GM12878 (cell line): ENCODE measurements at regions not wholly inside any gene's neighbourhood (a gene's known extent, or its start where the extent isn't known, plus 50 kb on each side); places are given as distances from the start of the nearest gene placed in this dataset.

ENCODE experiments used
- ATAC-seq: fragments of 200-7000 bp; cut with Tn5 transposase; 3 replicates; pipeline ENCODE4 v1.9.1; 2020; ENCODE audit warnings: mild to moderate bottlenecking, moderate library complexity
- BruUV-seq: library from RNA; stranded (reverse); fragments of 400-500 nt; replicated peaks from 2 replicates; lab custom pipeline; 2021; lab: Mats Ljungman, UMichigan
- CTCF ChIA-PET: fragments of 300-600 bp; sonication (Branson Sonifier 250); formaldehyde crosslinking; extraction: SDS; loops from one replicate; lab custom pipeline; 2021; ENCODE audit warnings: inconsistent platforms; lab: Yijun Ruan, JAX
- POLR2A ChIA-PET: fragments of 350-600 bp; formaldehyde crosslinking; extraction: SDS; loops from one replicate; lab custom pipeline; 2021; ENCODE audit warnings: inconsistent platforms; lab: Charles Lee
- RAD21 ChIA-PET: fragments of 300-600 bp; sonication (Branson Sonifier 250); formaldehyde crosslinking; loops from one replicate; lab custom pipeline; 2023; ENCODE audit warnings: antibody characterized with exemption; ENCODE audit not compliant: unreplicated experiment; lab: Charles Lee
- SMC1A ChIA-PET: fragments of 300-600 bp; sonication (Branson Sonifier 250); formaldehyde crosslinking; loops from one replicate; lab custom pipeline; 2023; ENCODE audit not compliant: unreplicated experiment, uncharacterized antibody; lab: Charles Lee
- DNase-seq: peaks from one replicate; pipeline ENCODE4 v3.0.0-alpha.2; 2011; ENCODE audit warnings: low read depth, low spot score
- FAIRE-seq: peaks from 3 replicates; lab custom pipeline; 2011; peaks lifted over from hg19 to GRCh38; lab: Jason Lieb, UNC
- H2AFZ ChIP-seq: 2 replicates; pipeline ENCODE4 v1.6.0; 2011; ENCODE audit warnings: low read depth, low read length, control low read depth; ENCODE audit not compliant: control insufficient read depth
- H3K27ac ChIP-seq: 2 replicates; pipeline ENCODE4 v1.5.1; 2011; ENCODE audit warnings: control low read depth; ENCODE audit not compliant: control insufficient read depth, insufficient read depth
- H3K27me3 ChIP-seq, 2 experiments: replicated peaks in 1 of 2; 2 replicates each; pipeline versions ENCODE4 v1.6.0 to v1.6.1; 2011; ENCODE audit warnings: low read length in 1 of 2; ENCODE audit not compliant: control insufficient read depth in 2 of 2, insufficient read depth in 2 of 2
- H3K36me3 ChIP-seq, 2 experiments: 2 replicates each; pipeline ENCODE4 v1.5.1; 2011; ENCODE audit warnings: low read length in 1 of 2; ENCODE audit not compliant: control insufficient read depth in 2 of 2, insufficient read depth in 2 of 2
- H3K4me1 ChIP-seq: 2 replicates; pipeline ENCODE4 v1.6.1; 2011; ENCODE audit warnings: mild to moderate bottlenecking, low read length, moderate library complexity, mixed read lengths; ENCODE audit not compliant: control insufficient read depth, insufficient read depth
- H3K4me2 ChIP-seq: 2 replicates; pipeline ENCODE4 v1.6.0; 2011; ENCODE audit warnings: control low read depth; ENCODE audit not compliant: control insufficient read depth, insufficient read depth
- H3K4me3 ChIP-seq: fragments of 200-600 bp; sonication (generic); 2 replicates; pipeline ENCODE4 v1.5.1; 2016
- H3K79me2 ChIP-seq: 2 replicates; pipeline ENCODE4 v1.6.0; 2011; ENCODE audit warnings: low read length; ENCODE audit not compliant: control insufficient read depth, insufficient read depth
- H3K9ac ChIP-seq: 2 replicates; pipeline ENCODE4 v1.8.0; 2011; ENCODE audit warnings: low read length, control low read depth, mixed read lengths; ENCODE audit not compliant: control insufficient read depth, insufficient read depth
- H3K9me3 ChIP-seq: replicated peaks from 3 replicates; pipeline ENCODE4 v1.5.1; 2011; ENCODE audit warnings: mild to moderate bottlenecking, low read length; ENCODE audit not compliant: control insufficient read depth, insufficient read depth
- H4K20me1 ChIP-seq: 2 replicates; pipeline ENCODE4 v1.6.0; 2011; ENCODE audit not compliant: control insufficient read depth, insufficient read depth
- ESRRA ChIP-seq: IDR thresholded peaks from 2 replicates; pipeline ENCODE4 v1.6.1; 2012; ENCODE audit warnings: mild to moderate bottlenecking, low read length, improper control_type of control experiment
- GABPA ChIP-seq: IDR thresholded peaks from 2 replicates; pipeline ENCODE4 v1.6.1; 2014; ENCODE audit warnings: antibody characterized with exemption, low read depth, mild to moderate bottlenecking, inconsistent platforms
- HDAC6 ChIP-seq: fragments of 200-600 bp; sonication (generic); IDR thresholded peaks from one replicate; pipeline ENCODE4 v1.8.0; 2017; ENCODE audit warnings: antibody characterized with exemption; ENCODE audit not compliant: unreplicated experiment
- NFIC ChIP-seq: IDR thresholded peaks from 2 replicates; pipeline ENCODE4 v1.6.1; 2012; ENCODE audit warnings: low read depth, mild to moderate bottlenecking, inconsistent platforms, low read length, moderate library complexity
- RBBP5 ChIP-seq: fragments of 200-600 bp; sonication (generic); conservative IDR thresholded peaks from 2 replicates; pipeline ENCODE4 v1.6.1; 2016
- RELA ChIP-seq: fragments of 450-650 bp; IDR thresholded peaks from 2 replicates; pipeline ENCODE4 v1.8.0; 2014; ENCODE audit warnings: borderline replicate concordance; ENCODE audit not compliant: partially characterized antibody
- SMAD5 ChIP-seq: IDR thresholded peaks from 2 replicates; pipeline ENCODE4 v1.6.1; 2016; ENCODE audit warnings: antibody characterized with exemption, low read depth
- SP1 ChIP-seq: IDR thresholded peaks from one replicate; pipeline ENCODE4 v1.6.1; 2011; ENCODE audit warnings: low read depth, low read length
- SREBF1 ChIP-seq: IDR thresholded peaks from 2 replicates; pipeline ENCODE4 v1.6.1; 2012; ENCODE audit warnings: mild to moderate bottlenecking, low read length
- TCF7 ChIP-seq: IDR thresholded peaks from 2 replicates; pipeline ENCODE4 v1.6.1; 2014; ENCODE audit warnings: antibody characterized with exemption, borderline replicate concordance
- ZSCAN29 ChIP-seq: fragments of 450-650 bp; IDR thresholded peaks from 2 replicates; pipeline ENCODE4 v1.6.1; 2017; ENCODE audit warnings: mild to moderate bottlenecking, moderate library complexity
- WGBS: methylation state at CpG from one replicate; pipeline ENCODE4 v1.1.6; 2016; ENCODE audit warnings: low lambda C conversion rate; ENCODE audit not compliant: insufficient replicate concordance, insufficient coverage; ENCODE audit errors: missing lambda C conversion rate; 5-methylcytosine and 5-hydroxymethylcytosine counted together
- in situ Hi-C: fragments of 300-500 bp; cut with MboI; formaldehyde crosslinking; loops from 9 replicates; pipeline ENCODE4 v1.14.3; 2018; ENCODE audit warnings: mixed read lengths
- intact Hi-C: fragments of 100-400 bp; cut with micrococcal nuclease; formaldehyde crosslinking; loops from one replicate; pipeline ENCODE4 v1.14.2; 2022; ENCODE audit not compliant: unreplicated experiment
- TF ChIP-seq, protein P1 (sequence below): IDR thresholded peaks from 2 replicates; pipeline ENCODE4 v1.6.1; 2012; ENCODE audit warnings: low read length, inconsistent platforms
- TF ChIP-seq, protein P2 (sequence below): fragments of 450-650 bp; IDR thresholded peaks from 2 replicates; pipeline ENCODE4 v1.6.1; 2017; ENCODE audit warnings: borderline replicate concordance
- TF ChIP-seq, protein P3 (sequence below): IDR thresholded peaks from 2 replicates; pipeline ENCODE4 v1.6.1; 2011; ENCODE audit warnings: low read depth, mild to moderate bottlenecking, low read length, moderate library complexity, borderline replicate concordance; ENCODE audit errors: extremely low read depth
- TF ChIP-seq, protein P4 (sequence below): fragments of 450-650 bp; conservative IDR thresholded peaks from 2 replicates; pipeline ENCODE4 v1.6.1; 2017; ENCODE audit warnings: mild to moderate bottlenecking, moderate library complexity
- TF ChIP-seq, protein P5 (sequence below), 3 experiments: IDR thresholded peaks in 2 of 3; conservative IDR thresholded peaks in 1 of 3; 2 replicates each; pipeline ENCODE4 v1.5.1; 2011; ENCODE audit warnings: low read depth in 3 of 3, low read length in 3 of 3, mild to moderate bottlenecking in 3 of 3, control low read depth in 2 of 3, moderate library complexity in 2 of 3, inconsistent platforms in 1 of 3, mixed read lengths in 1 of 3; ENCODE audit not compliant: control insufficient read depth in 2 of 3, insufficient read depth in 1 of 3; ENCODE audit errors: extremely low read depth in 1 of 3

DNA sequence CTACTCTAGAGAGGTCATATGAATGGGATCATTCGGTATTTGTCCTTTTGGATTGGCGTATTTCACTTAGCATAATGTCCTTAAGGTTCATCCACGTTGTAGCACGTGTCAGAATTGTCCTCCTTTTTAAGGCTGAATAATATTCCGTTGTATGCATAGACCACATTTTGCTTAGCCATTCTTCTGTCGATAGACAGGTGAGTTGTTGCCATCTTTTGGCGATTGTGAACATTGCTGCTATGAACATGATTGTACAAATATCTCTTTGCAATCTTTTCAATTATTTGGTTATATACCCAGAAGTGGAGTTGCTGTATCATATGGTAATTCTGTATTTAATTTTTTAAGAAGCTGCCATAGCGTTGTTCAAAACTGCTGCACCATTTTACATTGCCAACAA lies 52.4 kb upstream of the GOLGA8J start:
- H3K4me1 ChIP-seq, result no peaks in the 10 kb centered on the region
- in situ Hi-C loops, result no loop called here
- ATAC-seq (no peak), DNase-seq (no peak), FAIRE-seq (no peak)
- no peak overlapping the region for H2AFZ ChIP-seq
- POLR2A ChIA-PET, result no interaction called here
- no peaks in the 10 kb centered on the region for H3K79me2 ChIP-seq
- CTCF ChIA-PET, result no interaction called here
- no peaks in the 10 kb centered on the region for H3K27me3 ChIP-seq
- BruUV-seq, result no TSS peak
- H3K9ac ChIP-seq, result no peak overlapping the region
- TF ChIP-seq, protein P1, sequence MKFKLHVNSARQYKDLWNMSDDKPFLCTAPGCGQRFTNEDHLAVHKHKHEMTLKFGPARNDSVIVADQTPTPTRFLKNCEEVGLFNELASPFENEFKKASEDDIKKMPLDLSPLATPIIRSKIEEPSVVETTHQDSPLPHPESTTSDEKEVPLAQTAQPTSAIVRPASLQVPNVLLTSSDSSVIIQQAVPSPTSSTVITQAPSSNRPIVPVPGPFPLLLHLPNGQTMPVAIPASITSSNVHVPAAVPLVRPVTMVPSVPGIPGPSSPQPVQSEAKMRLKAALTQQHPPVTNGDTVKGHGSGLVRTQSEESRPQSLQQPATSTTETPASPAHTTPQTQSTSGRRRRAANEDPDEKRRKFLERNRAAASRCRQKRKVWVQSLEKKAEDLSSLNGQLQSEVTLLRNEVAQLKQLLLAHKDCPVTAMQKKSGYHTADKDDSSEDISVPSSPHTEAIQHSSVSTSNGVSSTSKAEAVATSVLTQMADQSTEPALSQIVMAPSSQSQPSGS, result no peak
- TF ChIP-seq SREBF1 (no peak), SP1 (no peak), RBBP5 (no peak), RELA (no peak), GABPA (no peak), TCF7 (no peak), ESRRA (no peak), HDAC6 (no peak), ZSCAN29 (no peak), NFIC (no peak), SMAD5 (no peak)
- TF ChIP-seq, protein P2, sequence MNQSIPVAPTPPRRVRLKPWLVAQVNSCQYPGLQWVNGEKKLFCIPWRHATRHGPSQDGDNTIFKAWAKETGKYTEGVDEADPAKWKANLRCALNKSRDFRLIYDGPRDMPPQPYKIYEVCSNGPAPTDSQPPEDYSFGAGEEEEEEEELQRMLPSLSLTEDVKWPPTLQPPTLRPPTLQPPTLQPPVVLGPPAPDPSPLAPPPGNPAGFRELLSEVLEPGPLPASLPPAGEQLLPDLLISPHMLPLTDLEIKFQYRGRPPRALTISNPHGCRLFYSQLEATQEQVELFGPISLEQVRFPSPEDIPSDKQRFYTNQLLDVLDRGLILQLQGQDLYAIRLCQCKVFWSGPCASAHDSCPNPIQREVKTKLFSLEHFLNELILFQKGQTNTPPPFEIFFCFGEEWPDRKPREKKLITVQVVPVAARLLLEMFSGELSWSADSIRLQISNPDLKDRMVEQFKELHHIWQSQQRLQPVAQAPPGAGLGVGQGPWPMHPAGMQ, result no peak
- TF ChIP-seq, protein P3, sequence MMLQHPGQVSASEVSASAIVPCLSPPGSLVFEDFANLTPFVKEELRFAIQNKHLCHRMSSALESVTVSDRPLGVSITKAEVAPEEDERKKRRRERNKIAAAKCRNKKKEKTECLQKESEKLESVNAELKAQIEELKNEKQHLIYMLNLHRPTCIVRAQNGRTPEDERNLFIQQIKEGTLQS, result no peak
- TF ChIP-seq, protein P4, sequence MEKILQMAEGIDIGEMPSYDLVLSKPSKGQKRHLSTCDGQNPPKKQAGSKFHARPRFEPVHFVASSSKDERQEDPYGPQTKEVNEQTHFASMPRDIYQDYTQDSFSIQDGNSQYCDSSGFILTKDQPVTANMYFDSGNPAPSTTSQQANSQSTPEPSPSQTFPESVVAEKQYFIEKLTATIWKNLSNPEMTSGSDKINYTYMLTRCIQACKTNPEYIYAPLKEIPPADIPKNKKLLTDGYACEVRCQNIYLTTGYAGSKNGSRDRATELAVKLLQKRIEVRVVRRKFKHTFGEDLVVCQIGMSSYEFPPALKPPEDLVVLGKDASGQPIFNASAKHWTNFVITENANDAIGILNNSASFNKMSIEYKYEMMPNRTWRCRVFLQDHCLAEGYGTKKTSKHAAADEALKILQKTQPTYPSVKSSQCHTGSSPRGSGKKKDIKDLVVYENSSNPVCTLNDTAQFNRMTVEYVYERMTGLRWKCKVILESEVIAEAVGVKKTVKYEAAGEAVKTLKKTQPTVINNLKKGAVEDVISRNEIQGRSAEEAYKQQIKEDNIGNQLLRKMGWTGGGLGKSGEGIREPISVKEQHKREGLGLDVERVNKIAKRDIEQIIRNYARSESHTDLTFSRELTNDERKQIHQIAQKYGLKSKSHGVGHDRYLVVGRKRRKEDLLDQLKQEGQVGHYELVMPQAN, result no peak
- TF ChIP-seq, protein P5, sequence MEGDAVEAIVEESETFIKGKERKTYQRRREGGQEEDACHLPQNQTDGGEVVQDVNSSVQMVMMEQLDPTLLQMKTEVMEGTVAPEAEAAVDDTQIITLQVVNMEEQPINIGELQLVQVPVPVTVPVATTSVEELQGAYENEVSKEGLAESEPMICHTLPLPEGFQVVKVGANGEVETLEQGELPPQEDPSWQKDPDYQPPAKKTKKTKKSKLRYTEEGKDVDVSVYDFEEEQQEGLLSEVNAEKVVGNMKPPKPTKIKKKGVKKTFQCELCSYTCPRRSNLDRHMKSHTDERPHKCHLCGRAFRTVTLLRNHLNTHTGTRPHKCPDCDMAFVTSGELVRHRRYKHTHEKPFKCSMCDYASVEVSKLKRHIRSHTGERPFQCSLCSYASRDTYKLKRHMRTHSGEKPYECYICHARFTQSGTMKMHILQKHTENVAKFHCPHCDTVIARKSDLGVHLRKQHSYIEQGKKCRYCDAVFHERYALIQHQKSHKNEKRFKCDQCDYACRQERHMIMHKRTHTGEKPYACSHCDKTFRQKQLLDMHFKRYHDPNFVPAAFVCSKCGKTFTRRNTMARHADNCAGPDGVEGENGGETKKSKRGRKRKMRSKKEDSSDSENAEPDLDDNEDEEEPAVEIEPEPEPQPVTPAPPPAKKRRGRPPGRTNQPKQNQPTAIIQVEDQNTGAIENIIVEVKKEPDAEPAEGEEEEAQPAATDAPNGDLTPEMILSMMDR (IDR thresholded peaks at IDR 0.05 in 2 of 3, conservative IDR thresholded peaks at IDR 0.05 in 1 of 3; ENCODE audit: control insufficient read depth in 2 of 3, extremely low read depth in 1 of 3, insufficient read depth in 1 of 3, low read depth in 3 of 3, low read length in 3 of 3), result no peak; a peak in 1 of 6 replicates
- intact Hi-C loops, result no loop called here
- H4K20me1 ChIP-seq, result no peaks in the 10 kb centered on the region
- RAD21 ChIA-PET, result no interaction called here
- no peak overlapping the region for H3K4me3 ChIP-seq
- SMC1A ChIA-PET, result no interaction called here
- H3K9me3 ChIP-seq, result no peaks in the 10 kb centered on the region
- H3K27ac ChIP-seq, result no peak overlapping the region
- H3K4me2 ChIP-seq, result no peak overlapping the region
- WGBS, result 35% methylated on average over 8 of the region's 8 CpGs
- no peaks in the 10 kb centered on the region for H3K36me3 ChIP-seq
